ENCODE measurements at regions not wholly inside any gene's neighbourhood (a gene's known extent, or its start where the extent isn't known, plus 50 kb on each side); places are given as distances from the start of the nearest gene placed in this dataset.
"Not testable (repeated sequence)": the region's sequence is repeated elsewhere in the genome, so short reads cannot be mapped to it uniquely, and the experiment has no call there.

- no peak overlapping the region for H3K4me3 ChIP-seq (ENCODE audit: low read depth, low read length)
- no peaks in the 10 kb centered on the region for H3K36me3 ChIP-seq (ENCODE audit: control insufficient read depth, insufficient read depth, low read length)
- FAIRE-seq (no peak), DNase-seq (ENCODE audit: low read depth) (peak; percentile 21)
- TF ChIP-seq CTCF (IDR thresholded peaks at IDR 0.05; ENCODE audit: insufficient read depth, low read length, severe bottlenecking), result no peak
- H3K27me3 ChIP-seq (ENCODE audit: control insufficient read depth, insufficient read depth, low read length), result no peaks in the 10 kb centered on the region
Observed at GRCh38 chr18:6566338-6566911, 151.7 kb upstream of the L3MBTL4 start.

GRCh38 chr18:6569813-6570212 lies 155.1 kb upstream of the L3MBTL4 start:
- H3K36me3 ChIP-seq (ENCODE audit: control insufficient read depth, insufficient read depth, low read length), result no peaks in the 10 kb centered on the region
- TF ChIP-seq CTCF (IDR thresholded peaks at IDR 0.05; ENCODE audit: insufficient read depth, low read length, severe bottlenecking), result no peak
- no peaks in the 10 kb centered on the region for H3K27me3 ChIP-seq (ENCODE audit: control insufficient read depth, insufficient read depth, low read length)
- FAIRE-seq, result no peak
- no peak overlapping the region for H3K4me3 ChIP-seq (ENCODE audit: low read depth, low read length)
- no peak for DNase-seq (ENCODE audit: low read depth)

- H3K27me3 ChIP-seq (ENCODE audit: control insufficient read depth, insufficient read depth, low read length), result no peaks in the 10 kb centered on the region
- H3K4me3 ChIP-seq (ENCODE audit: low read depth, low read length), result no peak overlapping the region
- FAIRE-seq (no peak), DNase-seq (ENCODE audit: low read depth) (no peak)
- TF ChIP-seq CTCF (IDR thresholded peaks at IDR 0.05; ENCODE audit: insufficient read depth, low read length, severe bottlenecking), result no peak
- H3K36me3 ChIP-seq (ENCODE audit: control insufficient read depth, insufficient read depth, low read length), result no peaks in the 10 kb centered on the region
Observed at GRCh38 chr18:6570581-6571238, 156.0 kb upstream of the L3MBTL4 start.

GRCh38 chr18:6571239-6571602 lies 156.5 kb upstream of the L3MBTL4 start:
- DNase-seq (ENCODE audit: low read depth) (no peak), FAIRE-seq (no peak)
- Histone ChIP-seq H3K4me3 (ENCODE audit: low read depth, low read length) (no peak overlapping the region), H3K36me3 (ENCODE audit: control insufficient read depth, insufficient read depth, low read length) (no peaks in the 10 kb centered on the region), H3K27me3 (ENCODE audit: control insufficient read depth, insufficient read depth, low read length) (no peaks in the 10 kb centered on the region)
- no peak for TF ChIP-seq CTCF (IDR thresholded peaks at IDR 0.05; ENCODE audit: insufficient read depth, low read length, severe bottlenecking)

- FAIRE-seq; H3K36me3 ChIP-seq (ENCODE audit: control insufficient read depth, insufficient read depth, low read length); H3K4me3 ChIP-seq (ENCODE audit: low read depth, low read length); H3K27me3 ChIP-seq (ENCODE audit: control insufficient read depth, insufficient read depth, low read length); DNase-seq (ENCODE audit: low read depth): not testable (repeated sequence)
Observed at GRCh38 chr18:6572192-6572591, 157.3 kb upstream of the ARHGAP28 start.

DNA sequence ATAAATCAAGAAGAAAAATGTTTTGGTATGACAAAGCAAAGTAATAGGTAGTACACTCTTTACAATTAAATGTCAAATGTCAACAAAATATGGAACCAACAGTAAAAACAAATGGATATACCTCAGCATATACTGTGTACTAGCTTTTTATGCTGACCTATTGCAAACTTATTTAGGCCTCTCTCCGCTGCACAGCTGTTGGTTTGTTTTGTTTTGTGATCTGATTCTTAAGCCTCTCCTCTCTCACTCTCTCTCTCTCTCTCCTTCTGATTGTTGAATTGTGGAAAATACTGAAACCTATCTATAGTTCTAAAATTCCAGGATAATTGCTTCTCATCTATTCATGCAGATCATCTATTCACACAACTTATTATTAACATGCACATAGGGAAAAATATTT lies 154.9 kb upstream of the ARHGAP28 start:
- no peaks in the 10 kb centered on the region for H3K27me3 ChIP-seq (ENCODE audit: control insufficient read depth, insufficient read depth, low read length)
- TF ChIP-seq CTCF (IDR thresholded peaks at IDR 0.05; ENCODE audit: insufficient read depth, low read length, severe bottlenecking), result no peak
- no peak overlapping the region for H3K4me3 ChIP-seq (ENCODE audit: low read depth, low read length)
- DNase-seq (ENCODE audit: low read depth), result no peak
- FAIRE-seq, result no peak
- H3K36me3 ChIP-seq (ENCODE audit: control insufficient read depth, insufficient read depth, low read length), result no peaks in the 10 kb centered on the region
